HepG2 (cell line): ENCODE measurements at regions not wholly inside any gene's neighbourhood (a gene's known extent, or its start where the extent isn't known, plus 50 kb on each side); places are given as distances from the start of the nearest gene placed in this dataset.

ENCODE experiments used
- ARNT ChIP-seq: fragments of 450-650 bp; IDR thresholded peaks from 2 replicates; pipeline ENCODE4 v1.6.1; 2017
- ELF4 ChIP-seq: sonication (generic); formaldehyde crosslinking; IDR thresholded peaks from 2 replicates; pipeline ENCODE4 v1.5.0; 2020; ENCODE audit warnings: missing genetic modification reagents, mild to moderate bottlenecking, moderate library complexity, borderline replicate concordance
- NPAS2 ChIP-seq: sonication (generic); formaldehyde crosslinking; IDR thresholded peaks from 2 replicates; pipeline ENCODE4 v1.8.0; 2022; ENCODE audit warnings: mild to moderate bottlenecking, missing genetic modification reagents, borderline replicate concordance
- POLR2AphosphoS5 ChIP-seq: IDR thresholded peaks from 2 replicates; pipeline ENCODE4 v1.6.1; 2012; ENCODE audit warnings: low read depth, low read length
- U2AF2 ChIP-seq: fragments of 200-400 bp; formaldehyde crosslinking; IDR thresholded peaks from 2 replicates; pipeline ENCODE4 v1.6.1; 2017; ENCODE audit warnings: low read depth, mild to moderate bottlenecking, low read length
- ZNF317 ChIP-seq: sonication (generic); formaldehyde crosslinking; IDR thresholded peaks from 2 replicates; pipeline ENCODE4 v1.5.0; 2020; ENCODE audit warnings: mild to moderate bottlenecking, missing genetic modification reagents

GRCh38 chr14:54046250-54046649 lies 89.6 kb upstream of the BMP4 start:
- TF ChIP-seq POLR2AphosphoS5: no peak
- TF ChIP-seq ZNF317: no peak
- TF ChIP-seq ELF4 (CRISPR knock-in tag): no peak
- TF ChIP-seq NPAS2 (CRISPR knock-in tag): no peak
- no peak for TF ChIP-seq ARNT
- no peak for TF ChIP-seq U2AF2
